ENCODE measurements at regions not wholly inside any gene's neighbourhood (a gene's known extent, or its start where the extent isn't known, plus 50 kb on each side); places are given as distances from the start of the nearest gene placed in this dataset.

DNA sequence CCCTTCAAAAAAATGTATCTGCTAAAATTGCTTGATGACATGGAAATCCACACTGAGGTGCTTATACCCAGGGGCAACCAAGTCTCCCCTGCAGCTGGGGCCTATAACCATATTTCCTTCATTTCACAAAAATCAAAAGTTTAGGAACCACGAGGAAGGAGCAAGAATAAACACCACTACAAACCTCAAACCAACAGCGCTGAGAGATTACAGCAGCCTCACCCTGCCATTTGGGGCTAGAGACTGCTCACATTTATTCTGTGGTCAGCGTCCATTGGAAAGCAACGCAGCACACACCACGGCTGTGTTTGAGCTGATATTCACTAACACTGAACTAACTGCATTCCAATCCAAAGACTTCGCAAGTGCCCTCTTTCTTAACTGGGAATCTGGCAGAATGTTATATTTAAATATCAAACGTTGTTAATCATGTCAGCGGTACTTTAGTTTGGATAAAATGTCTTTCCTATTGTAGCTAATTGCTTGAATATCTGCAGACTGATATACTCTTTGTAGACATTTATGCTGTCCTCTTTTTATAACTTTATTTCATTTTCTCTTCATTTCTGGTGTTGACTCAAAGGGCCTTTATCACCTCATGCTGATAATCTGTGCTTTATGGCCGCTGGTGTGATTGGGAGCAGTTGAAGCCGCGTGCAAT lies 94.6 kb downstream of the FOXA2 start:
- no peak overlapping the region for H3K27ac Mint-ChIP-seq
- H3K4me3 Mint-ChIP-seq = no peak overlapping the region
- no peaks in the 10 kb centered on the region for H3K9me3 Mint-ChIP-seq
- H3K27me3 Mint-ChIP-seq (ENCODE audit: low read depth) = peaks cover 4% of the 10 kb centered on the region
- no peak for TF ChIP-seq IRF2 (CRISPR knock-in tag; IDR thresholded peaks at IDR 0.05; ENCODE audit: borderline replicate concordance, low read depth)
- TF ChIP-seq, protein P1, sequence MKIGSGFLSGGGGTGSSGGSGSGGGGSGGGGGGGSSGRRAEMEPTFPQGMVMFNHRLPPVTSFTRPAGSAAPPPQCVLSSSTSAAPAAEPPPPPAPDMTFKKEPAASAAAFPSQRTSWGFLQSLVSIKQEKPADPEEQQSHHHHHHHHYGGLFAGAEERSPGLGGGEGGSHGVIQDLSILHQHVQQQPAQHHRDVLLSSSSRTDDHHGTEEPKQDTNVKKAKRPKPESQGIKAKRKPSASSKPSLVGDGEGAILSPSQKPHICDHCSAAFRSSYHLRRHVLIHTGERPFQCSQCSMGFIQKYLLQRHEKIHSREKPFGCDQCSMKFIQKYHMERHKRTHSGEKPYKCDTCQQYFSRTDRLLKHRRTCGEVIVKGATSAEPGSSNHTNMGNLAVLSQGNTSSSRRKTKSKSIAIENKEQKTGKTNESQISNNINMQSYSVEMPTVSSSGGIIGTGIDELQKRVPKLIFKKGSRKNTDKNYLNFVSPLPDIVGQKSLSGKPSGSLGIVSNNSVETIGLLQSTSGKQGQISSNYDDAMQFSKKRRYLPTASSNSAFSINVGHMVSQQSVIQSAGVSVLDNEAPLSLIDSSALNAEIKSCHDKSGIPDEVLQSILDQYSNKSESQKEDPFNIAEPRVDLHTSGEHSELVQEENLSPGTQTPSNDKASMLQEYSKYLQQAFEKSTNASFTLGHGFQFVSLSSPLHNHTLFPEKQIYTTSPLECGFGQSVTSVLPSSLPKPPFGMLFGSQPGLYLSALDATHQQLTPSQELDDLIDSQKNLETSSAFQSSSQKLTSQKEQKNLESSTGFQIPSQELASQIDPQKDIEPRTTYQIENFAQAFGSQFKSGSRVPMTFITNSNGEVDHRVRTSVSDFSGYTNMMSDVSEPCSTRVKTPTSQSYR (CRISPR knock-in tag; IDR thresholded peaks at IDR 0.05) = no peak
- TF ChIP-seq, protein P2, sequence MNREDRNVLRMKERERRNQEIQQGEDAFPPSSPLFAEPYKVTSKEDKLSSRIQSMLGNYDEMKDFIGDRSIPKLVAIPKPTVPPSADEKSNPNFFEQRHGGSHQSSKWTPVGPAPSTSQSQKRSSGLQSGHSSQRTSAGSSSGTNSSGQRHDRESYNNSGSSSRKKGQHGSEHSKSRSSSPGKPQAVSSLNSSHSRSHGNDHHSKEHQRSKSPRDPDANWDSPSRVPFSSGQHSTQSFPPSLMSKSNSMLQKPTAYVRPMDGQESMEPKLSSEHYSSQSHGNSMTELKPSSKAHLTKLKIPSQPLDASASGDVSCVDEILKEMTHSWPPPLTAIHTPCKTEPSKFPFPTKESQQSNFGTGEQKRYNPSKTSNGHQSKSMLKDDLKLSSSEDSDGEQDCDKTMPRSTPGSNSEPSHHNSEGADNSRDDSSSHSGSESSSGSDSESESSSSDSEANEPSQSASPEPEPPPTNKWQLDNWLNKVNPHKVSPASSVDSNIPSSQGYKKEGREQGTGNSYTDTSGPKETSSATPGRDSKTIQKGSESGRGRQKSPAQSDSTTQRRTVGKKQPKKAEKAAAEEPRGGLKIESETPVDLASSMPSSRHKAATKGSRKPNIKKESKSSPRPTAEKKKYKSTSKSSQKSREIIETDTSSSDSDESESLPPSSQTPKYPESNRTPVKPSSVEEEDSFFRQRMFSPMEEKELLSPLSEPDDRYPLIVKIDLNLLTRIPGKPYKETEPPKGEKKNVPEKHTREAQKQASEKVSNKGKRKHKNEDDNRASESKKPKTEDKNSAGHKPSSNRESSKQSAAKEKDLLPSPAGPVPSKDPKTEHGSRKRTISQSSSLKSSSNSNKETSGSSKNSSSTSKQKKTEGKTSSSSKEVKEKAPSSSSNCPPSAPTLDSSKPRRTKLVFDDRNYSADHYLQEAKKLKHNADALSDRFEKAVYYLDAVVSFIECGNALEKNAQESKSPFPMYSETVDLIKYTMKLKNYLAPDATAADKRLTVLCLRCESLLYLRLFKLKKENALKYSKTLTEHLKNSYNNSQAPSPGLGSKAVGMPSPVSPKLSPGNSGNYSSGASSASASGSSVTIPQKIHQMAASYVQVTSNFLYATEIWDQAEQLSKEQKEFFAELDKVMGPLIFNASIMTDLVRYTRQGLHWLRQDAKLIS (CRISPR knock-in tag; IDR thresholded peaks at IDR 0.05; ENCODE audit: borderline replicate concordance) = no peak
- no peak for TF ChIP-seq NFYB (CRISPR knock-in tag; conservative IDR thresholded peaks at IDR 0.05; ENCODE audit: low read depth)
- no peak for TF ChIP-seq RORB (CRISPR knock-in tag; IDR thresholded peaks at IDR 0.05)
- no peak for TF ChIP-seq NR1H2 (CRISPR knock-in tag; IDR thresholded peaks at IDR 0.05)
- TF ChIP-seq SMAD4 (CRISPR knock-in tag; IDR thresholded peaks at IDR 0.05) = no peak
- no peak for TF ChIP-seq JAZF1 (CRISPR knock-in tag; IDR thresholded peaks at IDR 0.05)
- no peak for TF ChIP-seq NFATC4 (CRISPR knock-in tag; IDR thresholded peaks at IDR 0.05)
- no peak for TF ChIP-seq ZNF396 (CRISPR knock-in tag; IDR thresholded peaks at IDR 0.05; ENCODE audit: borderline replicate concordance)
- no peak for TF ChIP-seq ZNF263 (CRISPR knock-in tag; IDR thresholded peaks at IDR 0.05; ENCODE audit: low read depth)
- TF ChIP-seq SMAD3 (CRISPR knock-in tag; IDR thresholded peaks at IDR 0.05; ENCODE audit: borderline replicate concordance) = no peak
- no peak for TF ChIP-seq GTF2I (CRISPR knock-in tag; conservative IDR thresholded peaks at IDR 0.05)
- TF ChIP-seq ELF4 (CRISPR knock-in tag; IDR thresholded peaks at IDR 0.05; ENCODE audit: low read depth) = no peak
- TF ChIP-seq, protein P3, sequence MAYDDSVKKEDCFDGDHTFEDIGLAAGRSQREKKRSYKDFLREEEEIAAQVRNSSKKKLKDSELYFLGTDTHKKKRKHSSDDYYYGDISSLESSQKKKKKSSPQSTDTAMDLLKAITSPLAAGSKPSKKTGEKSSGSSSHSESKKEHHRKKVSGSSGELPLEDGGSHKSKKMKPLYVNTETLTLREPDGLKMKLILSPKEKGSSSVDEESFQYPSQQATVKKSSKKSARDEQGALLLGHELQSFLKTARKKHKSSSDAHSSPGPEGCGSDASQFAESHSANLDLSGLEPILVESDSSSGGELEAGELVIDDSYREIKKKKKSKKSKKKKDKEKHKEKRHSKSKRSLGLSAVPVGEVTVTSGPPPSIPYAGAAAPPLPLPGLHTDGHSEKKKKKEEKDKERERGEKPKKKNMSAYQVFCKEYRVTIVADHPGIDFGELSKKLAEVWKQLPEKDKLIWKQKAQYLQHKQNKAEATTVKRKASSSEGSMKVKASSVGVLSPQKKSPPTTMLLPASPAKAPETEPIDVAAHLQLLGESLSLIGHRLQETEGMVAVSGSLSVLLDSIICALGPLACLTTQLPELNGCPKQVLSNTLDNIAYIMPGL (CRISPR knock-in tag; IDR thresholded peaks at IDR 0.05) = no peak
- TF ChIP-seq ZNF423 (CRISPR knock-in tag; IDR thresholded peaks at IDR 0.05) = no peak
- TF ChIP-seq TEAD4 (CRISPR knock-in tag; IDR thresholded peaks at IDR 0.05) = no peak
- TF ChIP-seq, protein P4, sequence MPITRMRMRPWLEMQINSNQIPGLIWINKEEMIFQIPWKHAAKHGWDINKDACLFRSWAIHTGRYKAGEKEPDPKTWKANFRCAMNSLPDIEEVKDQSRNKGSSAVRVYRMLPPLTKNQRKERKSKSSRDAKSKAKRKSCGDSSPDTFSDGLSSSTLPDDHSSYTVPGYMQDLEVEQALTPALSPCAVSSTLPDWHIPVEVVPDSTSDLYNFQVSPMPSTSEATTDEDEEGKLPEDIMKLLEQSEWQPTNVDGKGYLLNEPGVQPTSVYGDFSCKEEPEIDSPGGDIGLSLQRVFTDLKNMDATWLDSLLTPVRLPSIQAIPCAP (CRISPR knock-in tag; IDR thresholded peaks at IDR 0.05) = no peak
- TF ChIP-seq NFE2L1 (CRISPR knock-in tag; IDR thresholded peaks at IDR 0.05) = no peak
- ChIA-PET CTCF (interaction anchor here (1.4 to 2.5 kb wide), 4 partner anchors 78 to 101 kb away, joined by 3 to 15 read pairs (median 6); no protein-coding TSS in a partner anchor), POLR2A (no interaction called here)
- H3K36me3 Mint-ChIP-seq = no peaks in the 10 kb centered on the region
- DNase-seq (ENCODE audit: low spot score) (no peak), ATAC-seq (no peak)
- H3K4me1 Mint-ChIP-seq = peaks cover 24% of the 10 kb centered on the region
